Uterus (tissue), 2 donors: ENCODE measurements at regions not wholly inside any gene's neighbourhood (a gene's known extent, or its start where the extent isn't known, plus 50 kb on each side); places are given as distances from the start of the nearest gene placed in this dataset.

Source experiments
- POLR2A ChIP-seq, 2 donors: fragments of 450-650 bp; IDR thresholded peaks; one replicate each; pipeline ENCODE4 v1.6.1; 2016; ENCODE audit warnings: antibody characterized with exemption in 2 of 2, mild to moderate bottlenecking in 1 of 2, moderate library complexity in 1 of 2
- TF ChIP-seq, protein P1 (sequence below), 4 experiments: fragments of 200-600 bp in 2 of 4; fragments of 450-650 bp in 2 of 4; sonication (generic) in 2 of 4; IDR thresholded peaks; one replicate each; pipeline ENCODE4 v1.5.1; 2016 to 2019; ENCODE audit warnings: antibody characterized with exemption in 4 of 4, mild to moderate bottlenecking in 2 of 4, moderate library complexity in 1 of 4

- TF ChIP-seq, protein P1, sequence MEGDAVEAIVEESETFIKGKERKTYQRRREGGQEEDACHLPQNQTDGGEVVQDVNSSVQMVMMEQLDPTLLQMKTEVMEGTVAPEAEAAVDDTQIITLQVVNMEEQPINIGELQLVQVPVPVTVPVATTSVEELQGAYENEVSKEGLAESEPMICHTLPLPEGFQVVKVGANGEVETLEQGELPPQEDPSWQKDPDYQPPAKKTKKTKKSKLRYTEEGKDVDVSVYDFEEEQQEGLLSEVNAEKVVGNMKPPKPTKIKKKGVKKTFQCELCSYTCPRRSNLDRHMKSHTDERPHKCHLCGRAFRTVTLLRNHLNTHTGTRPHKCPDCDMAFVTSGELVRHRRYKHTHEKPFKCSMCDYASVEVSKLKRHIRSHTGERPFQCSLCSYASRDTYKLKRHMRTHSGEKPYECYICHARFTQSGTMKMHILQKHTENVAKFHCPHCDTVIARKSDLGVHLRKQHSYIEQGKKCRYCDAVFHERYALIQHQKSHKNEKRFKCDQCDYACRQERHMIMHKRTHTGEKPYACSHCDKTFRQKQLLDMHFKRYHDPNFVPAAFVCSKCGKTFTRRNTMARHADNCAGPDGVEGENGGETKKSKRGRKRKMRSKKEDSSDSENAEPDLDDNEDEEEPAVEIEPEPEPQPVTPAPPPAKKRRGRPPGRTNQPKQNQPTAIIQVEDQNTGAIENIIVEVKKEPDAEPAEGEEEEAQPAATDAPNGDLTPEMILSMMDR (IDR thresholded peaks at IDR 0.05): no peak
- no peak for TF ChIP-seq POLR2A (IDR thresholded peaks at IDR 0.05)
Observed at GRCh38 chrX:94635003-94635402, 961.0 kb downstream of the FAM133A start.
